ELR (cell line): ENCODE measurements at regions not wholly inside any gene's neighbourhood (a gene's known extent, or its start where the extent isn't known, plus 50 kb on each side); places are given as distances from the start of the nearest gene placed in this dataset.
"Not testable (repeated sequence)": the region's sequence is repeated elsewhere in the genome, so short reads cannot be mapped to it uniquely, and the experiment has no call there.

Source experiments
- DNase-seq: peaks from one replicate; pipeline ENCODE4 v3.0.0-alpha.2; 2015; ENCODE audit warnings: low read depth

GRCh38 chr21:13812191-13812590 is 202.6 kb downstream of the POTED start:
- not testable (repeated sequence) for DNase-seq

- DNase-seq = not testable (repeated sequence)
Observed at GRCh38 chr21:13810559-13810958, 201.0 kb downstream of the POTED start.

- not testable (repeated sequence) for DNase-seq
Observed at GRCh38 chr21:13806444-13806843, 196.9 kb downstream of the POTED start.

GRCh38 chr21:13802757-13803156 is 193.2 kb downstream of the POTED start:
- DNase-seq = not testable (repeated sequence)
